A673 (cell line): ENCODE measurements at regions not wholly inside any gene's neighbourhood (a gene's known extent, or its start where the extent isn't known, plus 50 kb on each side); places are given as distances from the start of the nearest gene placed in this dataset.

Experiments
- BruUV-seq: library from RNA; stranded (reverse); fragments of 400-500 nt; replicated peaks from 2 replicates; lab custom pipeline; 2021; lab: Mats Ljungman, UMichigan
- CTCF ChIA-PET: fragments of 300-600 bp; sonication (Branson Sonifier 250); formaldehyde crosslinking; loops from one replicate; lab custom pipeline; 2022; ENCODE audit warnings: antibody characterized with exemption; lab: Charles Lee
- POLR2A ChIA-PET: fragments of 300-600 bp; sonication (Branson Sonifier 250); formaldehyde crosslinking; loops from one replicate; lab custom pipeline; 2022; ENCODE audit warnings: antibody characterized with exemption; ENCODE audit not compliant: low non-redundant PET; lab: Charles Lee
- DNase-seq: peaks from one replicate; pipeline ENCODE4 v3.0.0-alpha.2; 2015; ENCODE audit warnings: low spot score
- H3K27ac ChIP-seq: fragments of 200-600 bp; sonication (generic); 2 replicates; pipeline ENCODE4 v1.5.1; 2016; ENCODE audit warnings: mixed run types, low read depth, mild to moderate bottlenecking, mixed read lengths, antibody characterized with exemption, low read length; ENCODE audit not compliant: poor library complexity, severe bottlenecking
- H3K27me3 ChIP-seq: fragments of 200-600 bp; sonication (generic); replicated peaks from 2 replicates; pipeline ENCODE4 v1.6.1; 2017; ENCODE audit warnings: mixed run types, low read depth, mild to moderate bottlenecking, mixed read lengths, antibody characterized with exemption, low read length; ENCODE audit not compliant: insufficient read depth, poor library complexity
- H3K36me3 ChIP-seq: fragments of 200-600 bp; sonication (generic); 2 replicates; pipeline ENCODE4 v1.6.1; 2016; ENCODE audit warnings: mixed run types, mild to moderate bottlenecking, mixed read lengths, antibody characterized with exemption, low read length; ENCODE audit not compliant: insufficient read depth, poor library complexity, severe bottlenecking
- H3K4me1 ChIP-seq: fragments of 200-600 bp; sonication (generic); 2 replicates; pipeline ENCODE4 v1.6.1; 2017; ENCODE audit warnings: mixed run types, mild to moderate bottlenecking, mixed read lengths, antibody characterized with exemption, low read length; ENCODE audit not compliant: insufficient read depth, poor library complexity, severe bottlenecking
- H3K4me3 ChIP-seq: fragments of 200-600 bp; sonication (generic); 2 replicates; pipeline ENCODE4 v1.5.1; 2016; ENCODE audit warnings: low read depth, mixed run types, mild to moderate bottlenecking, mixed read lengths, low read length; ENCODE audit not compliant: poor library complexity, severe bottlenecking
- H3K9me3 ChIP-seq: fragments of 200-600 bp; sonication (generic); 2 replicates; pipeline ENCODE4 v1.6.1; 2016; ENCODE audit warnings: mixed run types, low read depth, mild to moderate bottlenecking, mixed read lengths, antibody characterized with exemption, low read length; ENCODE audit not compliant: poor library complexity, severe bottlenecking
- EZH2 ChIP-seq: fragments of 200-600 bp; sonication (generic); IDR thresholded peaks from 2 replicates; pipeline ENCODE4 v1.6.1; 2017; ENCODE audit warnings: borderline replicate concordance, low read depth, mild to moderate bottlenecking, mixed read lengths, antibody characterized with exemption, low read length; ENCODE audit not compliant: poor library complexity, severe bottlenecking
- intact Hi-C: fragments of 100-400 bp; cut with micrococcal nuclease; formaldehyde crosslinking; loops from one replicate; pipeline ENCODE4 v1.10.0; 2022; ENCODE audit not compliant: unreplicated experiment
- TF ChIP-seq, protein P1 (sequence below): fragments of 300-800, 200-600 bp; sonication (generic); conservative IDR thresholded peaks from 2 replicates; pipeline ENCODE4 v1.5.1; 2017; ENCODE audit warnings: low read depth, mild to moderate bottlenecking, antibody characterized with exemption, low read length, moderate library complexity, mixed read lengths

DNA sequence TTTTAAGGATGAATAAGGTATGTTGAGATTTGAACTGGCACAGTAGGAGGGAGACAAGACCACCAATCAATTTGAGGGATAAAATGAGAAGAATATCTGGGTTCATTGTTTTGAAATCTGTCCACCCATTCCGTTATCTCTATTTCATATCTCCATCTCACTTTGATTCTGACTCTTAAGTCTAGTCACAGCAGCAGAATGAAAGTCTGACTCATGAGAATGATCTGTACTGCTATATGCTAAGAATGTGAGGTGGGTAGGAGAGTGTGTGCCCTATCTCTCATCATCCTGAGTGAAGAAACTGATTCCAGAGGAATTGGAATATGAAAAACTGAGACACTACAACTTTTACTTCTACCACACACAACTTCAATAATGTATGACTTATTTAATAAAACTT lies 1994.5 kb upstream of the PIK3C3 start:
- intact Hi-C loops, result no loop called here
- H3K27ac ChIP-seq, result no peak overlapping the region
- no peaks in the 10 kb centered on the region for H3K9me3 ChIP-seq
- DNase-seq, result no peak
- H3K36me3 ChIP-seq, result no peaks in the 10 kb centered on the region
- no peaks in the 10 kb centered on the region for H3K4me1 ChIP-seq
- H3K4me3 ChIP-seq, result no peak overlapping the region
- BruUV-seq, result no TSS peak
- TF ChIP-seq EZH2, result no peak
- TF ChIP-seq, protein P1, sequence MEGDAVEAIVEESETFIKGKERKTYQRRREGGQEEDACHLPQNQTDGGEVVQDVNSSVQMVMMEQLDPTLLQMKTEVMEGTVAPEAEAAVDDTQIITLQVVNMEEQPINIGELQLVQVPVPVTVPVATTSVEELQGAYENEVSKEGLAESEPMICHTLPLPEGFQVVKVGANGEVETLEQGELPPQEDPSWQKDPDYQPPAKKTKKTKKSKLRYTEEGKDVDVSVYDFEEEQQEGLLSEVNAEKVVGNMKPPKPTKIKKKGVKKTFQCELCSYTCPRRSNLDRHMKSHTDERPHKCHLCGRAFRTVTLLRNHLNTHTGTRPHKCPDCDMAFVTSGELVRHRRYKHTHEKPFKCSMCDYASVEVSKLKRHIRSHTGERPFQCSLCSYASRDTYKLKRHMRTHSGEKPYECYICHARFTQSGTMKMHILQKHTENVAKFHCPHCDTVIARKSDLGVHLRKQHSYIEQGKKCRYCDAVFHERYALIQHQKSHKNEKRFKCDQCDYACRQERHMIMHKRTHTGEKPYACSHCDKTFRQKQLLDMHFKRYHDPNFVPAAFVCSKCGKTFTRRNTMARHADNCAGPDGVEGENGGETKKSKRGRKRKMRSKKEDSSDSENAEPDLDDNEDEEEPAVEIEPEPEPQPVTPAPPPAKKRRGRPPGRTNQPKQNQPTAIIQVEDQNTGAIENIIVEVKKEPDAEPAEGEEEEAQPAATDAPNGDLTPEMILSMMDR, result no peak
- no peaks in the 10 kb centered on the region for H3K27me3 ChIP-seq
- POLR2A ChIA-PET, result no interaction called here
- CTCF ChIA-PET, result no interaction called here

DNA sequence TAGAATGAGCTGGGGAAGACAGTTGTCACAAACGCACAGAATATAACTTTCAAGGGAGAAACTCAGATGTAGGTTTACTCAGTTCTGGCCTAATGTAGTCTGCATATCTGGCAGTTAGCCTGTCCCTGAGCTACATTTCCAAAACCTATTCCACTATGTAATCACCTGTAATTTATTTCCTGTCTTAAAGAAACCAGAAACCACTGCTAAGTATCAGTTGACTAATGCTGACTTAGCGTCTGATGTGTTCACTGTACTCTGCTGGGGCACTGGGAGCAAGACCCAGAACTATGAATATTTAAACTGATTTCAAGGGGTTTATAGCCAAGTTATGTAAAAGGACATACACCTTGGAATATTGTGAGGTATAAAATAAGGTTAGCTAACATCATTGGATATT lies 1995.2 kb upstream of the PIK3C3 start:
- no peak for DNase-seq
- no peaks in the 10 kb centered on the region for H3K4me1 ChIP-seq
- ChIA-PET CTCF (no interaction called here), POLR2A (no interaction called here)
- no peaks in the 10 kb centered on the region for H3K36me3 ChIP-seq
- H3K27me3 ChIP-seq, result no peaks in the 10 kb centered on the region
- BruUV-seq, result no TSS peak
- no peak overlapping the region for H3K27ac ChIP-seq
- no peaks in the 10 kb centered on the region for H3K9me3 ChIP-seq
- no peak overlapping the region for H3K4me3 ChIP-seq
- intact Hi-C loops, result no loop called here
- TF ChIP-seq EZH2, result no peak
- TF ChIP-seq, protein P1, result no peak

DNA sequence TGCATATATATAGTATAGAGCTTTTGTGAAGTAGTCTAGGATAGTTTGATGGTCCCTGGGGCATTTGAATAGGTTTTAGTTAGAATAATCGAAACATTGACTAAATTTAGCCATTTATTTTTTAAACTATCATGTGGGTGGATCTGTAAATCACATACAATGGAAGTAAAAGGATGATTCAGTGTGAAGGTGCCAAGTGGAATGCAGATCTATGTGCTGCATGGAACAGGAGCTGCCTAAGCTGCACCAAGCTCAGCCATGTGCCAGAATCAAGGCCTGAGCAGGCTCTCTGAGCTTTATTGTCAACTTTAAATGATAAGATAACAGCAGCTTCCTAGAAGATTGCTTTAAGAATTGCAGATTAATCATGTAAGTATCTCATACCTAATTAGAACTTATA lies 1996.2 kb upstream of the PIK3C3 start:
- no peak overlapping the region for H3K27ac ChIP-seq
- H3K27me3 ChIP-seq, result no peaks in the 10 kb centered on the region
- POLR2A ChIA-PET, result interaction anchor here (0.7 kb wide), 1 partner anchor 10 kb away, joined by 3 read pairs; no protein-coding TSS in a partner anchor
- CTCF ChIA-PET, result no interaction called here
- H3K36me3 ChIP-seq, result no peaks in the 10 kb centered on the region
- TF ChIP-seq EZH2, result no peak
- no peak overlapping the region for H3K4me3 ChIP-seq
- no peaks in the 10 kb centered on the region for H3K4me1 ChIP-seq
- intact Hi-C loops, result no loop called here
- H3K9me3 ChIP-seq, result no peaks in the 10 kb centered on the region
- DNase-seq, result no peak
- BruUV-seq, result no TSS peak

DNA sequence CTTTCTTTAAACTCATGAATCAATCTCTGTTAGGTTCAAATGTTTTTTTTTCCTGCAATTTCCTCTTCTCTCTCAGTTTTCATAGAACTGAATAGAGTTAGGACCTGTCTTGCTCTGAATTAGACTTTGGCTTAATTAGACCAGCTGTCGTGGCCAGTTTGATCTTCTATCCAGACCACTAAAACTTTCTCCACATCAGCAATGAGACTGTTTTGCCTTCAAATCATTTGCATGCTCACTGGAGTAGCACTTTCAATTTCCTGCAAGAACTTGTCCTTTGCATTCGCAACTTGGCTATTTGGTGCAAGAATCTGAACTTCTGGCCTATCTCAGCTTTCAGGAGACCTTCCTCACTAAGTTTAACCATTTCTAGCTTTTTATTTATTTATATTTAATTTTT lies 2002.2 kb upstream of the PIK3C3 start:
- no peak overlapping the region for H3K27ac ChIP-seq
- ChIA-PET POLR2A (no interaction called here), CTCF (no interaction called here)
- no peak for DNase-seq
- H3K27me3 ChIP-seq, result no peaks in the 10 kb centered on the region
- TF ChIP-seq, protein P1, result no peak
- no peak for TF ChIP-seq EZH2
- no peak overlapping the region for H3K4me3 ChIP-seq
- H3K4me1 ChIP-seq, result no peaks in the 10 kb centered on the region
- no peaks in the 10 kb centered on the region for H3K9me3 ChIP-seq
- intact Hi-C loops, result no loop called here
- no TSS peak for BruUV-seq
- no peaks in the 10 kb centered on the region for H3K36me3 ChIP-seq
